K562 (cell line): ENCODE measurements at regions not wholly inside any gene's neighbourhood (a gene's known extent, or its start where the extent isn't known, plus 50 kb on each side); places are given as distances from the start of the nearest gene placed in this dataset.

Source experiments
- ATAC-seq: fragments of 200-7000 bp; cut with Tn5 transposase; 3 replicates; pipeline ENCODE4 v1.9.1; 2020; ENCODE audit warnings: moderate library complexity
- BruUV-seq: library from RNA; stranded (reverse); fragments of 400-500 nt; replicated peaks from 2 replicates; lab custom pipeline; 2021; lab: Mats Ljungman, UMichigan
- CTCF ChIA-PET: fragments of 300-600 bp; formaldehyde crosslinking; extraction: SDS; loops from one replicate; lab custom pipeline; 2021; ENCODE audit warnings: low intra/inter-chr PET ratio; lab: Yijun Ruan, JAX
- POLR2A ChIA-PET: fragments of 300-600, 350-650 bp; sonication (Branson Sonifier 250); formaldehyde crosslinking; extraction: SDS; loops from one replicate; lab custom pipeline; 2021; ENCODE audit warnings: antibody characterized with exemption, inconsistent platforms; lab: Yijun Ruan, JAX
- DNase-seq, 4 experiments: peaks; one replicate each; pipeline versions ENCODE4 v3.0.0 to v3.0.0-alpha.2; 2011 to 2018; ENCODE audit warnings: low spot score in 3 of 4, mixed read lengths in 3 of 4; ENCODE audit errors: extremely low read depth in 1 of 4
- FAIRE-seq: peaks from 2 replicates; lab custom pipeline; 2011; peaks lifted over from hg19 to GRCh38; lab: Jason Lieb, UNC
- H2AFZ ChIP-seq: 2 replicates; pipeline ENCODE4 v1.6.0; 2011; ENCODE audit warnings: low read depth, low read length, control low read depth, inconsistent platforms
- H3K27ac ChIP-seq: fragments of 200-600 bp; 3 replicates; pipeline ENCODE4 v1.8.0; 2011; ENCODE audit warnings: low read depth, mild to moderate bottlenecking, control low read depth, inconsistent platforms, low read length, moderate library complexity, mixed read lengths; ENCODE audit errors: extremely low read depth
- H3K27me3 ChIP-seq, 2 experiments: fragments of 300-600 bp in 1 of 2; 2 replicates in 1 of 2; 3 replicates in 1 of 2; pipeline versions ENCODE4 v1.6.0 to v1.8.0; 2011; ENCODE audit warnings: inconsistent platforms in 2 of 2, low read length in 2 of 2, mild to moderate bottlenecking in 1 of 2, mixed read lengths in 1 of 2, moderate library complexity in 1 of 2; ENCODE audit not compliant: control insufficient read depth in 2 of 2, insufficient read depth in 2 of 2
- H3K36me3 ChIP-seq: fragments of 300-600 bp; 3 replicates; pipeline ENCODE4 v1.8.0; 2011; ENCODE audit warnings: mild to moderate bottlenecking, low read length, inconsistent platforms; ENCODE audit not compliant: control insufficient read depth, insufficient read depth
- H3K4me1 ChIP-seq, 2 experiments: fragments of 200-600 bp in 1 of 2; replicated peaks in 1 of 2; 2 replicates in 1 of 2; 3 replicates in 1 of 2; pipeline versions ENCODE4 v1.5.1 to v1.8.0; 2011; ENCODE audit warnings: inconsistent platforms in 2 of 2, low read length in 2 of 2, mild to moderate bottlenecking in 1 of 2, mixed read lengths in 1 of 2, moderate library complexity in 1 of 2; ENCODE audit not compliant: control insufficient read depth in 2 of 2, insufficient read depth in 2 of 2
- H3K4me2 ChIP-seq: 2 replicates; pipeline ENCODE4 v1.6.1; 2011; ENCODE audit warnings: low read length, control low read depth, inconsistent platforms, mixed read lengths; ENCODE audit not compliant: insufficient read depth
- H3K4me3 ChIP-seq: fragments of 200-600 bp; sonication (generic), shearing (Covaris generic); 2 replicates; pipeline ENCODE4 v1.5.1; 2016; ENCODE audit warnings: control low read depth, inconsistent platforms
- H3K79me2 ChIP-seq: fragments of 200-600 bp; 3 replicates; pipeline ENCODE4 v1.8.0; 2011; ENCODE audit warnings: low read length, inconsistent platforms; ENCODE audit not compliant: control insufficient read depth, insufficient read depth
- H3K9ac ChIP-seq, 2 experiments: 2 replicates each; pipeline versions ENCODE4 v1.6.0 to v1.6.1; 2011; ENCODE audit warnings: low read depth in 2 of 2, low read length in 2 of 2, control low read depth in 1 of 2, inconsistent platforms in 1 of 2, mild to moderate bottlenecking in 1 of 2, mixed read lengths in 1 of 2; ENCODE audit not compliant: insufficient read depth in 1 of 2
- H3K9me1 ChIP-seq: one replicate; pipeline ENCODE4 v1.6.0; 2011; ENCODE audit warnings: inconsistent platforms, mild to moderate bottlenecking, low read length, moderate library complexity; ENCODE audit not compliant: control insufficient read depth, insufficient read depth
- H3K9me3 ChIP-seq: replicated peaks from 2 replicates; pipeline ENCODE4 v1.5.1; 2011; ENCODE audit warnings: low read depth, low read length, inconsistent platforms; ENCODE audit not compliant: control insufficient read depth, insufficient read depth
- H4K20me1 ChIP-seq: replicated peaks from 2 replicates; pipeline ENCODE4 v1.6.1; 2011; ENCODE audit warnings: low read length, inconsistent platforms, mixed read lengths; ENCODE audit not compliant: control insufficient read depth, insufficient read depth
- ADNP ChIP-seq: fragments of 200-800 bp; sonication (Bioruptor generic); IDR thresholded peaks from 2 replicates; pipeline ENCODE4 v1.6.1; 2016; ENCODE audit warnings: missing genetic modification characterization, missing compliant biosample characterization
- ARID3A ChIP-seq: IDR thresholded peaks from 2 replicates; pipeline ENCODE4 v1.6.1; 2012; ENCODE audit warnings: low read depth, low read length, improper control_type of control experiment, borderline replicate concordance
- CCNT2 ChIP-seq: IDR thresholded peaks from 2 replicates; pipeline ENCODE4 v1.6.1; 2011; ENCODE audit warnings: borderline replicate concordance, low read depth, mild to moderate bottlenecking, moderate library complexity, mixed read lengths, low read length; ENCODE audit not compliant: insufficient read length; ENCODE audit errors: extremely low read depth
- EP400 ChIP-seq: fragments of 450-650 bp; IDR thresholded peaks from 2 replicates; pipeline ENCODE4 v1.6.1; 2017; ENCODE audit warnings: antibody characterized with exemption, mild to moderate bottlenecking, moderate library complexity
- KDM4B ChIP-seq, 2 experiments: fragments of 450-650 bp in 1 of 2; sonication (generic) in 1 of 2; IDR thresholded peaks; 2 replicates each; pipeline ENCODE4 v1.6.1; 2016 to 2017; ENCODE audit warnings: borderline replicate concordance in 2 of 2, antibody characterized with exemption in 1 of 2, low read depth in 1 of 2, mild to moderate bottlenecking in 1 of 2
- L3MBTL2 ChIP-seq: fragments of 450-650 bp; IDR thresholded peaks from 2 replicates; pipeline ENCODE4 v1.6.1; 2016; ENCODE audit warnings: mild to moderate bottlenecking, moderate library complexity
- NBN ChIP-seq: fragments of 450-650 bp; IDR thresholded peaks from 2 replicates; pipeline ENCODE4 v1.6.1; 2016; ENCODE audit warnings: low read depth, mild to moderate bottlenecking
- NCOR1 ChIP-seq: fragments of 450-650 bp; IDR thresholded peaks from 2 replicates; pipeline ENCODE4 v1.6.1; 2016; ENCODE audit warnings: mild to moderate bottlenecking, moderate library complexity
- NFE2 ChIP-seq: IDR thresholded peaks from 2 replicates; pipeline ENCODE4 v1.6.1; 2014; ENCODE audit warnings: antibody characterized with exemption, low read depth
- NKRF ChIP-seq: fragments of 450-650 bp; IDR thresholded peaks from 2 replicates; pipeline ENCODE4 v1.6.1; 2016; ENCODE audit warnings: borderline replicate concordance
- PCBP2 ChIP-seq: fragments of 200-400 bp; formaldehyde crosslinking; IDR thresholded peaks from 2 replicates; pipeline ENCODE4 v1.6.1; 2018; ENCODE audit warnings: low read length, low read depth, mild to moderate bottlenecking, moderate library complexity; ENCODE audit not compliant: poor library complexity, severe bottlenecking
- PREB ChIP-seq: sonication (generic); formaldehyde crosslinking; IDR thresholded peaks from 2 replicates; pipeline ENCODE4 v1.8.1; 2023; ENCODE audit warnings: mild to moderate bottlenecking, missing genetic modification reagents
- USF1 ChIP-seq: sonication (generic); formaldehyde crosslinking; IDR thresholded peaks from 2 replicates; pipeline ENCODE4 v1.9.0; 2022; ENCODE audit warnings: mild to moderate bottlenecking, missing genetic modification reagents
- ZBTB17 ChIP-seq: fragments of 450-650 bp; formaldehyde crosslinking; IDR thresholded peaks from 2 replicates; pipeline ENCODE4 v1.4.0; 2020; ENCODE audit warnings: mild to moderate bottlenecking
- ZBTB5 ChIP-seq: fragments of 450-650 bp; IDR thresholded peaks from 2 replicates; pipeline ENCODE4 v1.6.1; 2017; ENCODE audit warnings: antibody characterized with exemption
- ZNF121 ChIP-seq: sonication (generic); formaldehyde crosslinking; conservative IDR thresholded peaks from 2 replicates; pipeline ENCODE4 v1.8.0; 2022; ENCODE audit warnings: missing genetic modification reagents
- ZNF79 ChIP-seq: fragments of 250-450 bp; sonication (Bioruptor Pico); IDR thresholded peaks from 2 replicates; pipeline ENCODE4 v1.4.0; 2020; ENCODE audit warnings: low read depth, mild to moderate bottlenecking, moderate library complexity
- WGBS: fragments of 100-300 bp; shearing (Covaris generic); methylation state at CpG from one replicate; pipeline ENCODE4 v1.1.6; 2016; ENCODE audit warnings: low coverage, mixed read lengths; ENCODE audit not compliant: insufficient coverage; ENCODE audit errors: missing lambda C conversion rate; 5-methylcytosine and 5-hydroxymethylcytosine counted together
- in situ Hi-C: fragments of 300-500 bp; cut with MboI; formaldehyde crosslinking; loops from 4 replicates; pipeline ENCODE4 v1.15.0; 2018; ENCODE audit warnings: inconsistent platforms, mixed read lengths
- intact Hi-C: fragments of 100-400 bp; cut with micrococcal nuclease; formaldehyde crosslinking; loops from 2 replicates; pipeline ENCODE4 v1.14.2; 2022

GRCh38 chr11:41935241-41935640 lies 475.8 kb upstream of the LRRC4C start:
- Histone ChIP-seq H3K9ac (no peak overlapping the region), H3K4me3 (no peak overlapping the region), H3K4me1 (no peaks in the 10 kb centered on the region), H3K27me3 (no peaks in the 10 kb centered on the region), H3K9me1 (no peaks in the 10 kb centered on the region), H4K20me1 (no peaks in the 10 kb centered on the region), H3K36me3 (no peaks in the 10 kb centered on the region), H3K4me2 (no peak overlapping the region), H3K79me2 (no peaks in the 10 kb centered on the region), H3K27ac (no peak overlapping the region), H3K9me3 (no peaks in the 10 kb centered on the region), H2AFZ (no peak overlapping the region)
- no peak for ATAC-seq
- FAIRE-seq: no peak
- no peak for DNase-seq
- intact Hi-C loops (no loop called here), in situ Hi-C loops (no loop called here)
- WGBS: 0% methylated on average over 1 of the region's 1 CpG
- CTCF ChIA-PET: no interaction called here
- BruUV-seq: no TSS peak
- POLR2A ChIA-PET: no interaction called here
- no peak for TF ChIP-seq USF1
- TF ChIP-seq ZBTB17 (CRISPR knock-in tag): no peak
- no peak for TF ChIP-seq NFE2
- no peak for TF ChIP-seq ZNF79
- no peak for TF ChIP-seq ARID3A
- TF ChIP-seq PCBP2: no peak
- no peak for TF ChIP-seq KDM4B (IDR thresholded peaks at IDR 0.05; ENCODE audit: borderline replicate concordance in 2 of 2, low read depth in 1 of 2)
- no peak for TF ChIP-seq NCOR1
- TF ChIP-seq L3MBTL2: no peak
- TF ChIP-seq ZNF121: no peak
- no peak for TF ChIP-seq CCNT2
- TF ChIP-seq ZBTB5: no peak
- no peak for TF ChIP-seq PREB
- TF ChIP-seq NBN: no peak
- TF ChIP-seq EP400: no peak
- TF ChIP-seq ADNP (tag): no peak
- no peak for TF ChIP-seq NKRF
